ENCODE measurements at regions not wholly inside any gene's neighbourhood (a gene's known extent, or its start where the extent isn't known, plus 50 kb on each side); places are given as distances from the start of the nearest gene placed in this dataset.

DNA sequence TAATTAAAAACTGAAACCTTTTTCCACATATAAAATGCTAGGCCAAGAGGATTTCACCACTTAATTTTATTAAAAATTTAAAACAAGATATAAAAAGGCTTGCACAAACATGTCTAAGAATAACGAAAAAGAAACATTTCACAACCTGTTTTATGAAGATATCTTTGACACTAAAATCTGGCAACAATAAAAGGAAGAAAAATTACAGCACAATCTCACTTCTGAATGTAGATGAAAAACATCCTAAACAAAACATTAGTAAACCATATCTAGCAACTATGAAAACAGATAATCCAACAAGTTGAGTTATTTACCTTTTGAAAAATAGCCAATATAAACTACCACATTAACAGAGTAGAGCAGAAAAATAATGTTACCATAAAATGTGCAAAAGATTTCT is 185.4 kb upstream of the MMADHC start:
- TF ChIP-seq, protein P1, sequence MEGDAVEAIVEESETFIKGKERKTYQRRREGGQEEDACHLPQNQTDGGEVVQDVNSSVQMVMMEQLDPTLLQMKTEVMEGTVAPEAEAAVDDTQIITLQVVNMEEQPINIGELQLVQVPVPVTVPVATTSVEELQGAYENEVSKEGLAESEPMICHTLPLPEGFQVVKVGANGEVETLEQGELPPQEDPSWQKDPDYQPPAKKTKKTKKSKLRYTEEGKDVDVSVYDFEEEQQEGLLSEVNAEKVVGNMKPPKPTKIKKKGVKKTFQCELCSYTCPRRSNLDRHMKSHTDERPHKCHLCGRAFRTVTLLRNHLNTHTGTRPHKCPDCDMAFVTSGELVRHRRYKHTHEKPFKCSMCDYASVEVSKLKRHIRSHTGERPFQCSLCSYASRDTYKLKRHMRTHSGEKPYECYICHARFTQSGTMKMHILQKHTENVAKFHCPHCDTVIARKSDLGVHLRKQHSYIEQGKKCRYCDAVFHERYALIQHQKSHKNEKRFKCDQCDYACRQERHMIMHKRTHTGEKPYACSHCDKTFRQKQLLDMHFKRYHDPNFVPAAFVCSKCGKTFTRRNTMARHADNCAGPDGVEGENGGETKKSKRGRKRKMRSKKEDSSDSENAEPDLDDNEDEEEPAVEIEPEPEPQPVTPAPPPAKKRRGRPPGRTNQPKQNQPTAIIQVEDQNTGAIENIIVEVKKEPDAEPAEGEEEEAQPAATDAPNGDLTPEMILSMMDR (optimal IDR thresholded peaks at IDR 0.05 in 1 of 3, IDR thresholded peaks at IDR 0.05 in 1 of 3, conservative IDR thresholded peaks at IDR 0.05 in 1 of 3; ENCODE audit: extremely low read depth in 1 of 3, insufficient read depth in 2 of 3, low read length in 3 of 3), result no peak
- TF ChIP-seq EZH2 (IDR thresholded peaks at IDR 0.05; ENCODE audit: low read length), result no peak

Measured in keratinocyte (primary cell).